Stimulated activated naive CD8-positive, alpha-beta T cell treated with anti-CD3 and anti-CD28 coated beads, Interleukin-15, amount 100 ng/mL, for 72 hours (primary cell): ENCODE measurements at regions not wholly inside any gene's neighbourhood (a gene's known extent, or its start where the extent isn't known, plus 50 kb on each side); places are given as distances from the start of the nearest gene placed in this dataset.

Experiments used
- ATAC-seq: fragments of 150-1000 bp; cut with Tn5 transposase; 2 replicates; pipeline ENCODE4 v1.10.0; 2021; ENCODE audit warnings: mild to moderate bottlenecking, moderate library complexity
- DNase-seq, 2 donors: peaks; one replicate each; pipeline ENCODE4 v3.0.0; 2021 to 2022
- H3K27ac Mint-ChIP-seq, 2 donors: one replicate each; pipeline ENCODE4 v1.8.0; 2022; ENCODE audit warnings: mild to moderate bottlenecking in 2 of 2, mixed read lengths in 2 of 2, moderate library complexity in 2 of 2
- H3K27me3 Mint-ChIP-seq: one replicate; pipeline ENCODE4 v1.8.0; 2022; ENCODE audit warnings: mixed read lengths
- H3K4me1 Mint-ChIP-seq: one replicate; pipeline ENCODE4 v1.8.0; 2022; ENCODE audit warnings: mild to moderate bottlenecking, mixed read lengths
- H3K4me3 Mint-ChIP-seq, 2 donors: one replicate each; pipeline ENCODE4 v1.8.0; 2022; ENCODE audit warnings: mild to moderate bottlenecking in 2 of 2, mixed read lengths in 2 of 2, moderate library complexity in 1 of 2
- H3K9me3 Mint-ChIP-seq, 2 donors: one replicate each; pipeline ENCODE4 v1.8.0; 2022; ENCODE audit warnings: mixed read lengths in 2 of 2

- H3K27ac Mint-ChIP-seq = no peak overlapping the region
- DNase-seq (no peak), ATAC-seq (no peak)
- no peaks in the 10 kb centered on the region for H3K4me1 Mint-ChIP-seq
- H3K4me3 Mint-ChIP-seq = no peak overlapping the region
- no peaks in the 10 kb centered on the region for H3K27me3 Mint-ChIP-seq
- H3K9me3 Mint-ChIP-seq = peaks cover 5 to 10% of the 10 kb centered on the region in 2 donors
Measured at GRCh38 chr3:66099541-66100065, 60.9 kb upstream of the MAGI1 start.

DNA sequence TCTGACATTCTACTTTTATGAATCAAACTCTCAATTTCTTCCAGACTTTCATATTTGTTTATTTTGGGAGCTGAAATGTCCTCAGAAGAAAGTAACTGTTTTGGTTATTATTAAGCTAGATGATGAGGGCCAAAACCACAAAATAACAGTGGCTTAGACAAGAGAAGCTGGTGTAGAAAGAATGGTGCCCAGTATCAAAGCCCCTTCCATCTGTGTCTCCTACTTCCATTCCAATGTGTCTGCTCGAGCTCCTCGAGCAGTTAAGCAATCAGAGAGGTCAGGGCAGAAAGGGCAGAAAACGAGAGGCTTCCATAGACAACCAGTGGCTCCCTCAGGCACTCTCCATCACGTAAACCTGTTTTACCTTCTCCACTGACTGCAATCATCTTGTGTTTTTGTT lies 59.7 kb upstream of the MAGI1 start:
- H3K4me3 Mint-ChIP-seq = no peak overlapping the region
- no peaks in the 10 kb centered on the region for H3K27me3 Mint-ChIP-seq
- DNase-seq (no peak), ATAC-seq (no peak)
- no peaks in the 10 kb centered on the region for H3K4me1 Mint-ChIP-seq
- peaks cover 5 to 10% of the 10 kb centered on the region in 2 donors for H3K9me3 Mint-ChIP-seq
- H3K27ac Mint-ChIP-seq = no peak overlapping the region

GRCh38 chr3:66097647-66098046 lies 58.9 kb upstream of the MAGI1 start:
- Mint-ChIP-seq H3K4me1 (no peaks in the 10 kb centered on the region), H3K4me3 (no peak overlapping the region), H3K27me3 (no peaks in the 10 kb centered on the region), H3K27ac (no peak overlapping the region), H3K9me3 (peaks cover 5 to 10% of the 10 kb centered on the region in 2 donors)
- no peak for DNase-seq
- no peak for ATAC-seq

- ATAC-seq = no peak
- Mint-ChIP-seq H3K9me3 (peaks cover 5 to 10% of the 10 kb centered on the region in 2 donors), H3K4me3 (no peak overlapping the region), H3K27me3 (no peaks in the 10 kb centered on the region), H3K4me1 (no peaks in the 10 kb centered on the region), H3K27ac (no peak overlapping the region)
- DNase-seq = no peak
Measured at GRCh38 chr3:66095295-66096001, 56.7 kb upstream of the MAGI1 start.

DNA sequence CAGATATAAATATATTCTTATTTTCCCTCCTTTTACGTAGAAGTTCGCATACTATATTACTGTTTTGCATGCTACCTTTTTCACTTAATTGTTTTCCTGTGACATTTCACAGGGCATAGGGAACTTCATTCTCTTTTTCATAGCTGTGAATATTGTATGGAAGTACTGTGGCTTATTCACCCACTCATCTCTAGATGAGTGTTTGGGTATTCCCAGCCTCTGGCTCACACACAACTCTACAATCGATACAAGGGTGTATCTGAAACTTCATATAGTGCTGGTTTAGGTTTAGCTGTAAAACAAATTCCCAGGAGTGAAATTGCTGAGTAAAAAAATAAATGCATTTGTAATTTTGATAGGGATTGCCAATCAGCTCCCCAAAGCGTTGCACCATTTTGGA lies 55.3 kb upstream of the MAGI1 start:
- H3K4me1 Mint-ChIP-seq = no peaks in the 10 kb centered on the region
- DNase-seq (no peak), ATAC-seq (no peak)
- no peak overlapping the region for H3K27ac Mint-ChIP-seq
- no peaks in the 10 kb centered on the region for H3K27me3 Mint-ChIP-seq
- peaks cover 5 to 10% of the 10 kb centered on the region in 2 donors for H3K9me3 Mint-ChIP-seq
- no peak overlapping the region for H3K4me3 Mint-ChIP-seq

- Mint-ChIP-seq H3K27ac (no peak overlapping the region), H3K9me3 (peaks cover 5 to 10% of the 10 kb centered on the region in 2 donors), H3K4me3 (no peak overlapping the region), H3K27me3 (no peaks in the 10 kb centered on the region), H3K4me1 (no peaks in the 10 kb centered on the region)
- DNase-seq (no peak), ATAC-seq (no peak)
Measured at GRCh38 chr3:66092175-66092995, 53.7 kb upstream of the MAGI1 start.
